ENCODE measurements at regions not wholly inside any gene's neighbourhood (a gene's known extent, or its start where the extent isn't known, plus 50 kb on each side); places are given as distances from the start of the nearest gene placed in this dataset.

DNA sequence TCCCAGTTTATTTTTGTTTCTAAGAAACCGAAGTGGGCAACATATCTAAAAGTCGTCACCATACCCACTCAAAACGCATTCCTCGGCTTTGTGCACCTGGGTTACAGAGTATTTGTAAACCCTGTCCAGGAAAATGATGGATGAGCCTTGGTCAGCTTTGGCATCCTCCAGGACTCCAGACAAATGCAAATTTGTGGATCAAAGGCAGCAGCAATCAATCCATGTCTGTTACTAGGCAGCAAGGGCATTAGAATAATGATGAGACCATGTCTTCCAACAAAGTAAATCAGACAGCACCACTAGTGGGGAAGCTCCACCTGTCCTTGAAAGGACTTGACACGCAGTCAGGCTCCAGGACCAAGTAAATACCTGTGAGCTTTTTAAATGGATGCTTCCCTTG, 672.6 kb upstream of the GYPC start:
- ChIA-PET POLR2A (no interaction called here), CTCF (no interaction called here)
- intact Hi-C loops (cut with micrococcal nuclease) = no loop called here
- no peak overlapping the region for H3K4me3 Mint-ChIP-seq
- no peaks in the 10 kb centered on the region for H3K4me1 Mint-ChIP-seq (ENCODE audit: low read depth)
- TF ChIP-seq, protein P1, sequence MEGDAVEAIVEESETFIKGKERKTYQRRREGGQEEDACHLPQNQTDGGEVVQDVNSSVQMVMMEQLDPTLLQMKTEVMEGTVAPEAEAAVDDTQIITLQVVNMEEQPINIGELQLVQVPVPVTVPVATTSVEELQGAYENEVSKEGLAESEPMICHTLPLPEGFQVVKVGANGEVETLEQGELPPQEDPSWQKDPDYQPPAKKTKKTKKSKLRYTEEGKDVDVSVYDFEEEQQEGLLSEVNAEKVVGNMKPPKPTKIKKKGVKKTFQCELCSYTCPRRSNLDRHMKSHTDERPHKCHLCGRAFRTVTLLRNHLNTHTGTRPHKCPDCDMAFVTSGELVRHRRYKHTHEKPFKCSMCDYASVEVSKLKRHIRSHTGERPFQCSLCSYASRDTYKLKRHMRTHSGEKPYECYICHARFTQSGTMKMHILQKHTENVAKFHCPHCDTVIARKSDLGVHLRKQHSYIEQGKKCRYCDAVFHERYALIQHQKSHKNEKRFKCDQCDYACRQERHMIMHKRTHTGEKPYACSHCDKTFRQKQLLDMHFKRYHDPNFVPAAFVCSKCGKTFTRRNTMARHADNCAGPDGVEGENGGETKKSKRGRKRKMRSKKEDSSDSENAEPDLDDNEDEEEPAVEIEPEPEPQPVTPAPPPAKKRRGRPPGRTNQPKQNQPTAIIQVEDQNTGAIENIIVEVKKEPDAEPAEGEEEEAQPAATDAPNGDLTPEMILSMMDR (IDR thresholded peaks at IDR 0.05) = no peak
- ATAC-seq (no peak), DNase-seq (no peak)
- H3K36me3 Mint-ChIP-seq (ENCODE audit: low read depth) = no peaks in the 10 kb centered on the region
- no peaks in the 10 kb centered on the region for H3K27me3 Mint-ChIP-seq
- no peaks in the 10 kb centered on the region for H3K9me3 Mint-ChIP-seq
- H3K27ac Mint-ChIP-seq = no peak overlapping the region

DNA sequence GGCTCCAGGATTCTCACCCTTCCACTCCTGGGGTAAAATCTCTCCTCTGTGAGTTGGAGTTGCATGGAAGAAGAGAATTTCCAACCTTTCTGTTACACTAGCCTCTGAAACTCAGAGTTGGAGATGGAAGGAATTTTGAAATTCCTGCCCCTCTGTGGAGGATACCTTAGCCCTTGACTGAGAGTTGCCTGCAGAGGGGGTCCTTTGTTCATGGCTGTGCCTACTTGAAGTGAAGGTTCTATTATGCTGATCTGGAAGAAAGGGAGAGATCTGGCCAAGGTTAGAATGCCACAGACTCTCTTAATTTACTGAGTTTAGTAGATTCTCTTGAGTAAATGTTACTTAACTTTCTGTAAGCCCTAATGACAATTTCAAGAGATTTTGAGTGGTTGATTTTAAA, 626.6 kb upstream of the GYPC start:
- Mint-ChIP-seq H3K4me1 (ENCODE audit: low read depth) (no peaks in the 10 kb centered on the region), H3K27ac (no peak overlapping the region), H3K4me3 (no peak overlapping the region), H3K9me3 (no peaks in the 10 kb centered on the region), H3K27me3 (no peaks in the 10 kb centered on the region), H3K36me3 (ENCODE audit: low read depth) (no peaks in the 10 kb centered on the region)
- TF ChIP-seq, protein P1 (IDR thresholded peaks at IDR 0.05) = no peak
- DNase-seq (no peak), ATAC-seq (no peak)
- CTCF ChIA-PET = interaction anchor here (2.6 kb wide), 1 partner anchor 9 kb away, joined by 5 read pairs; no protein-coding TSS in a partner anchor
- POLR2A ChIA-PET = interaction anchor here (0.6 kb wide), 1 partner anchor 652 kb away, joined by 3 read pairs; no protein-coding TSS in a partner anchor
- intact Hi-C loops (cut with micrococcal nuclease) = no loop called here

DNA sequence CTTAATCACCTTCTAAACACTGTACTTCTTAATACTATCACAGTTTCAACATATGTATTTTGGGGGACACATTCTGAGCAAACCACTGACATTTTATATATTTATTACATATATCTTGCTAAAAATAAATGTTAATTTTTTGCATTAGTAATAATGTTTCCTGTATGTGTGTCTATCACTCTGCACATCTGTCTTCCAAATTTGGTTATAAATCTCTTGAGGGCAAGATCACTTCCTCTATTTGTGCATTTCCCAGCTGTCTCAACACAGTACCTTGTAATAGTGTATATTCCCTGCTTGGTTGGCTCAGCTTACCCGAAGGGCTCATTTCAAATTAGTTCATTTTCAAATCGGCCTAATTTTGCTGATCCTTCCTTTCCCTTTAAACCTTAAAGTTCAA, 617.1 kb upstream of the GYPC start:
- POLR2A ChIA-PET = no interaction called here
- H3K27ac Mint-ChIP-seq = no peak overlapping the region
- CTCF ChIA-PET = interaction anchor here (1.7 kb wide), 1 partner anchor 9 kb away, joined by 5 read pairs; no protein-coding TSS in a partner anchor
- no peaks in the 10 kb centered on the region for H3K36me3 Mint-ChIP-seq (ENCODE audit: low read depth)
- TF ChIP-seq, protein P1 (IDR thresholded peaks at IDR 0.05) = no peak
- DNase-seq = no peak
- H3K4me3 Mint-ChIP-seq = no peak overlapping the region
- no peak for ATAC-seq
- intact Hi-C loops (cut with micrococcal nuclease) = no loop called here
- no peaks in the 10 kb centered on the region for H3K4me1 Mint-ChIP-seq (ENCODE audit: low read depth)
- H3K9me3 Mint-ChIP-seq = no peaks in the 10 kb centered on the region
- no peaks in the 10 kb centered on the region for H3K27me3 Mint-ChIP-seq

DNA sequence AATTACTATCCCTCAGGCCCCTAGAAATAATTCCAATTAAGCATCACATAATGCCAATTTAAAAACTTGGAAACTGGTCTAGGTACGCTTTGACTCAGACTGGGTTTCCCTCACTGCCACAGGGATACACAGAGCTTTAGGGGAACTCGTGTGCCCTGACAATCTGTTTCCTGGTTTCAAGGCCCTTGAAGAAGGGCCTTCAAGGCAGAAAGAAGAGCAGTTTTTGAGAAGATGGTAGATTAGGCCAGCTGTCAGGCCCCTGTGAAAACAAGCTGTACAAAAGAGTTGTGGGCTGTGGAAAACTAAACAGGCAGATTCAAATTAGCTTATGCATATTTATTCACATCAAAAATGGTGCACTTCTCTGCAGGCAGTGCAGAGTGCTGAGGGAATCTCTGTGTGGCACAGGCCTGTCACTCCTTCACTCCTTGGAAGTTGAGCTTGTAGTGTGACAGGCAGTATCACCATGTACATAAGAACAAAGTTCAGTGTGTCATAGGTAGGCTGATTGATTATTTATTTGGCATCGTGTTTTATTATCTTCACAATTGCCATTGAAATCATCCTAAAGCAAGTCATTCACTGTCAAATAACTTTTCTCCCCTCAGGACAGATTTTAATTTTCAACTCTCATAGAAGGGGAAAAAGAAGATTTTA, 614.4 kb upstream of the GYPC start:
- TF ChIP-seq, protein P1 (IDR thresholded peaks at IDR 0.05) = no peak
- DNase-seq (no peak), ATAC-seq (no peak)
- CTCF ChIA-PET = no interaction called here
- POLR2A ChIA-PET = no interaction called here
- no peaks in the 10 kb centered on the region for H3K27me3 Mint-ChIP-seq
- H3K4me3 Mint-ChIP-seq = no peak overlapping the region
- no peaks in the 10 kb centered on the region for H3K36me3 Mint-ChIP-seq (ENCODE audit: low read depth)
- no peak overlapping the region for H3K27ac Mint-ChIP-seq
- H3K4me1 Mint-ChIP-seq (ENCODE audit: low read depth) = no peaks in the 10 kb centered on the region
- H3K9me3 Mint-ChIP-seq = no peaks in the 10 kb centered on the region
- intact Hi-C loops (cut with micrococcal nuclease) = no loop called here

DNA sequence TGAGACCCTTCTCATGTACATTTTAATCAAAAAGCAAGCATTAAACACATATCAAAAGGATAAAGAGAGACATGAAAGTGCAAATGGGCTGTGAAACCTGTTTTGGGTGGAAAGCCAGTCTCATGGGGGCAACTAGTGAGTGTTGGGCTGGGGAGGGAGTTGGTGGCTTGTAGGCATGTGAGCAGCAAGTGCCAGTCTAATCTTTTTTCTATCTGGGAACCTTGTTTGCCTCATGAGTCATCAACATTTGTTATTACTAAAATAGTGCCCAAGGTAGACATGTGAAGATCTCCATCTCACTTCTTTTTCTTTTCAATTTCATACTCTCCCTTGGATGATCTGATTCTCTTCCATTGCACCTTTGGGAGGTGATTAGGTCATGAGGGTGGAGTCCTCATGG, 613.9 kb upstream of the GYPC start:
- H3K27me3 Mint-ChIP-seq = no peaks in the 10 kb centered on the region
- TF ChIP-seq, protein P1 (IDR thresholded peaks at IDR 0.05) = no peak
- H3K9me3 Mint-ChIP-seq = no peaks in the 10 kb centered on the region
- intact Hi-C loops (cut with micrococcal nuclease) = no loop called here
- no peak overlapping the region for H3K4me3 Mint-ChIP-seq
- DNase-seq (no peak), ATAC-seq (no peak)
- POLR2A ChIA-PET = no interaction called here
- CTCF ChIA-PET = no interaction called here
- no peaks in the 10 kb centered on the region for H3K4me1 Mint-ChIP-seq (ENCODE audit: low read depth)
- H3K36me3 Mint-ChIP-seq (ENCODE audit: low read depth) = no peaks in the 10 kb centered on the region
- H3K27ac Mint-ChIP-seq = no peak overlapping the region

Data from activated CD8-positive, alpha-beta T cell treated with anti-CD3 and anti-CD28 coated beads for 36 hours (primary cell).